ENCODE measurements at regions not wholly inside any gene's neighbourhood (a gene's known extent, or its start where the extent isn't known, plus 50 kb on each side); places are given as distances from the start of the nearest gene placed in this dataset.

DNA sequence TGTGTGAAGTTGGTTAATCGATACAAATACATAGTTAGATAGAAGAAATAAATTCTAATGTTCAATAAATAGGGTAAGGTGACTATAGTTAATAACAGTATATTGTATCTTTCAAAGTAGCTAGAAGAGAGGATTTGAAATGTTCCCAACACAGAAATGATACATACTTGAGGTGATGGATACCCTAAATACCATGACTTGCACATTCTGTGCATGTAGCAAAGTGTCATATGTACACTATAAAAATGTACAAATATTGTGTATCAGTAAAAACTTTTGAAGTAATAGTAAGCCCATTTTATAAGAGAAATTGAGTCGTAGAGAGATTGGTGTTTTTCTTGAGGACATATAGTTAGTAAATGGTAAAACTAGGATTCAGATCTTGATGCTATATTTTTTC lies 56.4 kb upstream of the PGR start:
- ChIA-PET CTCF (ENCODE audit: partially characterized antibody) (no interaction called here), POLR2A (ENCODE audit: partially characterized antibody) (no interaction called here)
- DNase-seq, result no peak
- no peak overlapping the region for H3K27ac ChIP-seq (ENCODE audit: low read depth, low read length)
- no peaks in the 10 kb centered on the region for H3K36me3 ChIP-seq (ENCODE audit: insufficient read depth, low read length)
- H3K27me3 ChIP-seq (ENCODE audit: insufficient read depth, low read length), result no peaks in the 10 kb centered on the region
- intact Hi-C loops (cut with micrococcal nuclease), result no loop called here
- H3K4me1 ChIP-seq (ENCODE audit: insufficient read depth, low read length), result no peaks in the 10 kb centered on the region
- no peaks in the 10 kb centered on the region for H3K9me3 ChIP-seq (ENCODE audit: control insufficient read depth in 1 of 2, low read length in 2 of 2)
- Mint-ChIP-seq H3K4me1 (no peaks in the 10 kb centered on the region), H3K27me3 (no peaks in the 10 kb centered on the region), H3K36me3 (no peaks in the 10 kb centered on the region), H3K9me3 (peaks cover 2 to 11% (median 7%) of the 10 kb centered on the region in 8 donors), H3K27ac (no peak overlapping the region), H3K4me3 (no peak overlapping the region)
- H3K4me3 ChIP-seq (ENCODE audit: low read length in 2 of 2), result no peak overlapping the region

DNA sequence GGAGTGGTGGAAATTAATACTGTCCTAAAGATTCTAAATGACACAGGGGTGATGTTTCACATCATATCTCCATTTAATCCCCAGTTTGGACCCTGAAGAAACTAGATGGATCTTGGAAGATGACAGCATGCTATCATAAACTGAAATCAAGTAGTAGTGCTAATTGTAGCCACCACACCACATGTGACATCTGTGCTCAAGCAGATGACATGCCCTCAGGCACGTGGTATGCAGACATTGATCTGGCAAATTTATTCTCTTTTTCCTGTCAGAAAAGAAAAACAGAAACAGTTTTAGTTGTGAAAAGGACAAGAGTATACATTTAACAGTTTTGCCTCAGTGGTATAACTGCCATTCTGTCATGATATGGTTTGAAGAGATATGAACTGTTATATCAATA lies 52.9 kb upstream of the PGR start:
- no peak for DNase-seq
- Histone ChIP-seq H3K9me3 (ENCODE audit: control insufficient read depth in 1 of 2, low read length in 2 of 2) (no peaks in the 10 kb centered on the region), H3K4me1 (ENCODE audit: insufficient read depth, low read length) (no peaks in the 10 kb centered on the region), H3K27ac (ENCODE audit: low read depth, low read length) (no peak overlapping the region), H3K27me3 (ENCODE audit: insufficient read depth, low read length) (no peaks in the 10 kb centered on the region), H3K36me3 (ENCODE audit: insufficient read depth, low read length) (no peaks in the 10 kb centered on the region), H3K4me3 (ENCODE audit: low read length in 2 of 2) (no peak overlapping the region)
- Mint-ChIP-seq H3K4me1 (no peaks in the 10 kb centered on the region), H3K9me3 (peaks cover 0 to 9% (median 3%) of the 10 kb centered on the region in 8 donors), H3K27me3 (no peaks in the 10 kb centered on the region), H3K4me3 (no peak overlapping the region), H3K36me3 (no peaks in the 10 kb centered on the region), H3K27ac (no peak overlapping the region)
- intact Hi-C loops (cut with micrococcal nuclease), result no loop called here
- POLR2A ChIA-PET (ENCODE audit: partially characterized antibody), result no interaction called here
- CTCF ChIA-PET (ENCODE audit: partially characterized antibody), result no interaction called here

DNA sequence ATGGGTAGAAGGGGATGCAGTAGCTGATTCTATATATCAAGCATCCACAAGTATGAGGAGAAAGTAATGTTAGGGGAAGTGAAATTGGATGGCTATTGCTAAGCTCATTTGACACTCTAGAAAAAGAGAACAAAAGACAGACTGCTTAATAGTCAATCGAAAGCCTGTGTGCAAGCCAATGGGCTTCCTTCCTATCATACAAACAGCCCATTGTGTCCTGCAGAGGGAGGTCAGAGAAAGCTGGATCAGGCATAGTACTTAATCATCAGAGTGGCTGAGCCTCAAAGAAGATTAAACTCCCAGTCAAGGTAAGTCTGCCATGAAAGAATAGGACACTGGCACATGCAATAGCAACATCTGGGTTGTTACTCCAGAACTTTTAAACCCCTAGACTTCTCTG lies 50.9 kb upstream of the PGR start:
- CTCF ChIA-PET (ENCODE audit: partially characterized antibody), result no interaction called here
- POLR2A ChIA-PET (ENCODE audit: partially characterized antibody), result no interaction called here
- no peaks in the 10 kb centered on the region for H3K4me1 ChIP-seq (ENCODE audit: insufficient read depth, low read length)
- no peaks in the 10 kb centered on the region for H3K27me3 ChIP-seq (ENCODE audit: insufficient read depth, low read length)
- intact Hi-C loops (cut with micrococcal nuclease), result no loop called here
- Mint-ChIP-seq H3K4me1 (no peaks in the 10 kb centered on the region), H3K36me3 (no peaks in the 10 kb centered on the region), H3K9me3 (peaks cover 0 to 10% (median 4%) of the 10 kb centered on the region in 8 donors), H3K27ac (no peak overlapping the region), H3K27me3 (no peaks in the 10 kb centered on the region), H3K4me3 (no peak overlapping the region)
- H3K9me3 ChIP-seq (ENCODE audit: control insufficient read depth in 1 of 2, low read length in 2 of 2), result no peaks in the 10 kb centered on the region
- no peak for DNase-seq
- H3K36me3 ChIP-seq (ENCODE audit: insufficient read depth, low read length), result no peaks in the 10 kb centered on the region
- no peak overlapping the region for H3K4me3 ChIP-seq (ENCODE audit: low read length in 2 of 2)
- H3K27ac ChIP-seq (ENCODE audit: low read depth, low read length), result no peak overlapping the region
